ENCODE measurements at regions not wholly inside any gene's neighbourhood (a gene's known extent, or its start where the extent isn't known, plus 50 kb on each side); places are given as distances from the start of the nearest gene placed in this dataset.

DNA sequence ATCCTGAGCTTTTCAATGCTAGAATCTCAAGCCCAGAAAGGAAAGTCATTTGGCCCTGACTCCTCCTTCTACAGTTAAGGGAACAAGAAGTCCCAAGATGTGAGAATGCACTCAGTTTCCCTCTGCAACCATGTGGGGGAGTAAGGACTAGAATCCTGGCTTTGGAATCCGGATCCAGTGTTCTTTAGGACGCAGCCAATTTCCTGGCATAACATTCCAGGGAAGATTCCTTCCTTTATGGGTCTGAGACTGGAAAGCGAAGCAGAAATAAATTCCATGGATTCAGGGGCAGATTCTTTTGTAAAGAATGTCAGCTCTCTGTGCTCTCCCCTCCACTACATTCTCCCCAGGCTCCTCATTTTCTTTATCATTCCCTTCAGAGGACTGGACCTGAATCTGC is 151.8 kb upstream of the SOX14 start:
- TF ChIP-seq, protein P1, sequence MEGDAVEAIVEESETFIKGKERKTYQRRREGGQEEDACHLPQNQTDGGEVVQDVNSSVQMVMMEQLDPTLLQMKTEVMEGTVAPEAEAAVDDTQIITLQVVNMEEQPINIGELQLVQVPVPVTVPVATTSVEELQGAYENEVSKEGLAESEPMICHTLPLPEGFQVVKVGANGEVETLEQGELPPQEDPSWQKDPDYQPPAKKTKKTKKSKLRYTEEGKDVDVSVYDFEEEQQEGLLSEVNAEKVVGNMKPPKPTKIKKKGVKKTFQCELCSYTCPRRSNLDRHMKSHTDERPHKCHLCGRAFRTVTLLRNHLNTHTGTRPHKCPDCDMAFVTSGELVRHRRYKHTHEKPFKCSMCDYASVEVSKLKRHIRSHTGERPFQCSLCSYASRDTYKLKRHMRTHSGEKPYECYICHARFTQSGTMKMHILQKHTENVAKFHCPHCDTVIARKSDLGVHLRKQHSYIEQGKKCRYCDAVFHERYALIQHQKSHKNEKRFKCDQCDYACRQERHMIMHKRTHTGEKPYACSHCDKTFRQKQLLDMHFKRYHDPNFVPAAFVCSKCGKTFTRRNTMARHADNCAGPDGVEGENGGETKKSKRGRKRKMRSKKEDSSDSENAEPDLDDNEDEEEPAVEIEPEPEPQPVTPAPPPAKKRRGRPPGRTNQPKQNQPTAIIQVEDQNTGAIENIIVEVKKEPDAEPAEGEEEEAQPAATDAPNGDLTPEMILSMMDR (IDR thresholded peaks at IDR 0.05): no peak
- no peak for TF ChIP-seq POLR2A (IDR thresholded peaks at IDR 0.05)

All from uterus (tissue), 2 donors.